ENCODE measurements at regions not wholly inside any gene's neighbourhood (a gene's known extent, or its start where the extent isn't known, plus 50 kb on each side); places are given as distances from the start of the nearest gene placed in this dataset.

DNA sequence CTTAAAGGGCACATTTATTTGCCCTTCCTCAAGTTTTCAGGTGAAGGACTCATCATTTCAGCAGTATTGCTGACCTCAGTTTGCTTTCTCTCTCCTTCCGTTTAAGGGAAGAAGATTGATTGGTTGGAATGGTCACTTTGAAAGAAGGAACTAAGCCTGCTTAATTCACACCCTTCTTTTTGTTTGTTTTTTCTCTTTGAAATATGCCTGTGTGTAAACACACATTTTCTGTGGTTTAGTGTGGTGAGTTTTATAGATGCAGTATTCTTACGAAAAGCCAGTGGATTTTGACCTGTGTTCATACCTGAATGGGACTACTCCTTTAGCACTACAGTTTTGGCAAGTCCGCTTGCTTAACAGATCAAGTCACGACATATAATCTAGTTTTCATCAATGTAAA, 548.8 kb upstream of the EPHA7 start:
- FAIRE-seq (no peak), DNase-seq (ENCODE audit: low spot score) (no peak)

- FAIRE-seq: no peak
Measured at GRCh38 chr6:93964926-93965325, 545.6 kb upstream of the EPHA7 start.

GRCh38 chr6:93964321-93964720, 545.0 kb upstream of the EPHA7 start:
- DNase-seq (ENCODE audit: low spot score) (no peak), FAIRE-seq (no peak)

More at GRCh38 chr6:93964926-93965325, 545.6 kb upstream of the EPHA7 start:
- no peak for DNase-seq (ENCODE audit: low spot score)

- DNase-seq (ENCODE audit: low spot score): peak; percentile 0
- no peak for FAIRE-seq
Measured at GRCh38 chr6:93962566-93962965, 543.2 kb upstream of the EPHA7 start.

GRCh38 chr6:93954584-93954983, 535.2 kb upstream of the EPHA7 start:
- no peak for FAIRE-seq
- no peak for DNase-seq (ENCODE audit: low spot score)

GRCh38 chr6:93943661-93944060, 524.3 kb upstream of the EPHA7 start:
- FAIRE-seq (no peak), DNase-seq (ENCODE audit: low spot score) (no peak)

GRCh38 chr6:93940381-93940780, 521.0 kb upstream of the EPHA7 start:
- FAIRE-seq (no peak), DNase-seq (ENCODE audit: low spot score) (no peak)

GRCh38 chr6:93932175-93932574, 512.8 kb upstream of the EPHA7 start:
- no peak for DNase-seq (ENCODE audit: low spot score)
- FAIRE-seq: no peak

DNA sequence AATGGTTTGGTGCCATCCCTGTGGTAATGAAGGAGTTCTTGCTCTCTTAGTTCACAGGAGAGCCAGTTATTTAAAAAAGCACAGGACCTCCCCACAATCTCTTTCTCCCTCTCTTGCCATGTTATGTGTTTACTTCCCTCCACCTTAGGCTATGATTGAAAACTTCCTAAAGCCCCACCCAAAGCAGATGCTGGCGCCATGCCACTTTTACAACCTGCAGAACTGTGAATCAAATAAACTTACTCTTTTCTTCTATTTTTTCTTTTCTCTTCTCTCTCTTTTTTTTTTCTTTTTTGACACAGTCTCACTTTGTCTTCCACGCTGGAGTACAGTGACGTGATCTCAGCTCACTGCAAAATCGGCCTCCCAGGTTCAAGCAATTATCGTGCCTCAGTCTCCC, 508.4 kb upstream of the EPHA7 start:
- FAIRE-seq (no peak), DNase-seq (ENCODE audit: low spot score) (no peak)

GRCh38 chr6:93919365-93919764, 500.0 kb upstream of the EPHA7 start:
- DNase-seq (ENCODE audit: low spot score): no peak
- no peak for FAIRE-seq

DNA sequence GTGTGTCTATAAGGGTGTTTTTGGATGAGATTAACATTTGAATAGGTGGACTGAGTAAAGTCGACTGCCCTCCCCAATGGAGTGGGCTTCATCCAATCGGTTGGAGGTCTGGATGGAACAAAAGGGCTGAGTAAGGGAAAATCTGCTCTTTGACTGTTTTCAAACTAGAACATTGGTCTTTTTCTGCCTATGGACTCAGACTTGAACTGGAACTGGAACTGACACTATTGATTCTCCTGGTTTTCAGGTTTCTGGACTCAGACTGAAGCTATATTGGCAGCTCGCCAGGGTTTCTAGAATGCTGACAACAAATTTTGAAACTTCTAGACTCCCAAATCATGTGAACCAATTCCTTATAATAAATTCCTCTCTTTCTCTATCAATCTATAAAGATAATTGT, 498.9 kb upstream of the EPHA7 start:
- DNase-seq (ENCODE audit: low spot score): no peak
- FAIRE-seq: no peak

DNA sequence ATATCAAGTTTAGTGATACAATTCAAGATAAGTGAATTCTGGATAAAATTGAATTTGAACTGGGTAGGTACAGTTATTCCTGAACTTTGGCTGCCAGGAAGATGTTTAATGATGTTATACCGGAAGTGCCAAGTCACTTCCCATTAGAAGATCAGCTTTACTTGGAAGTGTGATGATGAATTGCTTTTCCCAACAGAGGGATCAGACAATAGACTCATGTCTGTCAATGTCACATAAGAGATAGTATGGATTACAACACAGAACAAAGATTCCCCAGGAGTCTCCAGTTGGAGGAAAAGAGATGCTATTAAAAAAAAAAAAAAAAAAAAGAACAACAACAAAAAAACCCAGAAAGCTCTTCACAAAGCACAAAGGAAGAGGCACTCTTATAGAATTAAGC, 497.9 kb upstream of the EPHA7 start:
- DNase-seq (ENCODE audit: low spot score): no peak
- no peak for FAIRE-seq

GRCh38 chr6:93916716-93917115, 497.4 kb upstream of the EPHA7 start:
- FAIRE-seq (no peak), DNase-seq (ENCODE audit: low spot score) (no peak)

DNA sequence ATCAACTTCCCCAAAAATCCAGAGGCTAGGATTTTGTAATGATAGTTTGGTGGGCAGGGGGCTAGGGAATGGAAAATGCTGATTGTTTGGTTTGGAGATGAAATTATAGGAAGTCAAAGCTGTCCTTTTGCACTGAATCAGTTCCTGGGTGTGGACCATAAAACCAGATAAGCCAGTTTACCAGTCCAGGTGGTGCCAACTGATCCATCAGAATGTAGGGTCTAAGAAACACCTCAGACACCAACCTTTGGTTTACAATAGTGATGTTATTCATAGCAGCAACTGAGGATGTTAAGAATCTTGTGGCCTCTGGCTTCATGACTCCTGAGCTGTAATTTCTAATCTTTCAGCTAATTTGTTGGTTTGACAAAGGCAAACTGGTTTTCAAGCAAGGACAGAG, 496.6 kb upstream of the EPHA7 start:
- DNase-seq (ENCODE audit: low spot score): no peak
- no peak for FAIRE-seq

GRCh38 chr6:93902517-93902916, 483.2 kb upstream of the EPHA7 start:
- no peak for DNase-seq (ENCODE audit: low spot score)
- no peak for FAIRE-seq

DNA sequence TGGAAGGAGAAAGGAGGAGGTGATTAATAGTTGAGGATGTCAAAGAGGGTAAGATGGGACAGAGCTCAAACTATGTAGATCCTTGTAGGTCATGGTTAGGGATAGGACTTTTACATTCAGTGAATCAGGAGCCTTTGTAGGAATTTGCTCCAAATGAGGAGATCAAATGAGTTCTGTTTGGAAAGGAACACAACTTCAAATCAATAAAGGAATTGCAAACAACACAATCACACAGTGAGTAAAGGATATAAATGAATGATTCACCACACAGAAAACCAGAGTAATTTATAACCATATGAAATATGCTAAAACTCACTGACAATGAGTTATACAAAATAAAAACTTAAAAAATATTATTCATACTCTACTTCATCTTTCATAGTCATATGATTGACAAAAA, 480.8 kb upstream of the EPHA7 start:
- no peak for FAIRE-seq
- DNase-seq (ENCODE audit: low spot score): no peak

DNA sequence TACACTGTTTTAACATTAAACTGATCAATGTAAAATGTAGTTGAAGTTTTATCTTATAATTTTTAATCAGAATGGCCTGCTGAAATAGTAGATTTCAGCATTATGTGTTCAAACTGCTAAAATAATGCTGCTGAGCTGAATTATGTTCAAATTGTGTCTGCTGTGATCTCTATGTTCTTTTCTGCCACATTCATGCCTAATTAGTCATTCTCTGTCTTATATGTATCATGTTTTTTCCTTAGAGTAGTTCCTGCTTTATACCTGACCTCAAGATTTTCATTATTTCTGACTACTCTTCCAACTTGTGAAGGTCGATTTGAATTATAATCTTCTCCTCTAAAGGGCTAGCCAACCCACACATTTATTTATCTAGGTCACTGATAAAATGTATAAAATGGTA, 476.7 kb upstream of the EPHA7 start:
- no peak for FAIRE-seq

DNA sequence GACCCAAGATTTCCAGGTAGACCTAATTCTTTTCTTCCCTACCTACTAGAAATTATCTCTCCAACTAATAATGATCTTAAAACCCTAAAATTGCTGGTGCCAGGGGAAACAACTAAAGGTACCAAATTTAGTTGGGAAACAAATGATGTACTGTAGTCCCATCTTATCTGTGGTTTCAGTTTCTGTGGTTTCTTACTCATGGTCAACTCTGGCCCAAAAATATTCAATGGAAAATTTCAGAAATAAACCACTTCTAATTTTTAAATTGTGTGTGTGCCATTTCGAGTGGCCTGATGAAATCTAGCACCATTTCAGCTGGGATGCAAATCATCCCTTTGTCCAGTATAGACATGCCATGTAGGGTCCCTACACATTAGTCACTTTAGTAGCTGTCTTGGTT, 475.2 kb upstream of the EPHA7 start:
- no peak for FAIRE-seq
- DNase-seq (ENCODE audit: low spot score): no peak

More for the DNA sequence above, 476.7 kb upstream of the EPHA7 start:
- DNase-seq (ENCODE audit: low spot score): no peak

DNA sequence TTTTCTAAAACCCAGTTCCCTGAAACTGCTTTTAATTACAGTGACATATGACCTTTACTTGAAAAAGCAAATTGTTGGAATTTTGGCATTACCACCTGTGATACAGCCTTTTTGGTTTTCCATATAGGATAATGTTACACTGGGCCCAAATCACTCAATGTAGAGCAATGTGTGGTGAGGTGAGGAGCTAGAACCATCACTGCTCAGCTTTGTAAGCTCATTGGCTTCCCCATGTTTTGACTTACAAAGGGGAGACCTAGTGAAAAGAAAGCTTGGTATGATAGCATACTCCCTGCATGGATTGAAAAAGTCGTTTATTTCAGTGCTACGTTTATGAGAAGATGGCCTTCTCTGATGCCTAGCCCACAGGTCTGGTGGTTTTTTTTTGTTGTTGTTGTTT, 470.4 kb upstream of the EPHA7 start:
- no peak for FAIRE-seq
- no peak for DNase-seq (ENCODE audit: low spot score)

GRCh38 chr6:93886416-93886815, 467.1 kb upstream of the EPHA7 start:
- no peak for FAIRE-seq
- DNase-seq (ENCODE audit: low spot score): no peak

DNA sequence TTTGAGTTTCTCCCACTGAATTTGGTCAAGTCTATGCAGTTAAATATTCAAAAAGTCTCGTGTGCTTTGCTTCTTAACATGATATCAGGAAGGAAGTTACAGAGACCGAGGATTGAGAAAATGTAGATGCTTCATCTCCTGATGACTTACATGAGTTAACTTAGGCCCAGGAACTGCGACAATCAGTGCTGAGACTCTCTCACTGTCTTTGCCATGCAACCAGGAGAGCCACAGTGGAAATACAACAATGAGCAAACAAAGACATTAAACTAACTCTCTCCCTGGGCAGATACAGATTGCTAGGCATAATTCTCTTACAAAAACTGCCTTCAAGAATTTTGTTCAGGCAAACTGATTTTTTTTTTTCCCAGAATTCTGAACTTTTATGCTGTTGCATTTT, 440.6 kb upstream of the EPHA7 start:
- no peak for FAIRE-seq
- no peak for DNase-seq (ENCODE audit: low spot score)

- DNase-seq (ENCODE audit: low spot score): no peak
- no peak for FAIRE-seq
Measured at GRCh38 chr6:93858213-93858612, 438.9 kb upstream of the EPHA7 start.

DNA sequence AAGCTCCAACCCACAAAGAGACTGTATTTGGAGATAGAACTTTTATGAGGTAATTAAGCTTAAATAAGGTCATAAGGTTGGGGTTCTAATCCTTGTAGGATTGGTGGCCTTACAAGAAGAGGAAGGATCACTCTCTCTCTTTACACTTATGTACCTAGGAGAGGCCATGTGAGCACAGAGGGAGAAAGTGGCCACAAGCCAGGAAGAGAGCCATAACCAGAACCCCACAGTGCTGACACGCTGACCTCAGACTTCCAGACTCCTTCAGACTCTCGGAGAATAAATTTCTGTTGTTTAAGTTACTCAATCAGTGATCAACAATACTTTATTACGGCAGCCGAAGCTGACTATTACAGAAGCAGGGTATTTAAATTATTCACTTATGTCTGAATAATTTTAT, 430.5 kb upstream of the EPHA7 start:
- no peak for FAIRE-seq
- no peak for DNase-seq (ENCODE audit: low spot score)

DNA sequence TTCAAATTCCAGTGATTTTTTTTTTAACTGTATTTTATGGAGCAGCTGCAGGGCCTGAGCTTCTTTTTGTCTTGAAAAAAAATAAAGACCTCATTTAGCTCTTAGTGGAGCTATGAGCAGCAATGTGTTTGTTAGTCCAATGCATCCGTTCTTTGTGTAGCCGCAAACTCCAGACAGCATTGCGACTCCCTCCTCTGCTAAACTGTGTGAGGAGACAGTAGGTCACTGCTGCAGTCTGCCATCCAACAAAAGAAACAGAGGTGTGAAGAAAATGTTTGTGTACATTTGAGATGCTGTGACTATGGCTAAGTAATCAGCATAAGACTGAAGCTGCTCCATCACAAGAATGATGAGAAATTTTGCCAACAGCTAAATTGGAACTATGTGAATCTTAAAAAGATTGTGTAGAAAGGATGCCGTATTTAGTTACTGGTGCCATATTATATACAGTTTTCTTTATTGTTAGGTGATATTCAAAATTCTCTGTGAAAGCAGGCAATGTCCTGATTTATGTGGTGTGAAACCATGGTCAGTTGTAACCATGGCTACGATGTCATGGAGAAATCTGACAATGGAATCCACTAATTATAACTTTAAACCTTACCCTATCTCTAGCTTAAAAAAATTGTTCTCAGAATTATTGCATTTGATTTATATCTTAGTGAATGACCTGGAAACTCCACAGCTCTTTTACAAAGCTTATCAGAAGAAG, 428.8 kb upstream of the EPHA7 start:
- FAIRE-seq: no peak
- no peak for DNase-seq (ENCODE audit: low spot score)
